ENCODE measurements at regions not wholly inside any gene's neighbourhood (a gene's known extent, or its start where the extent isn't known, plus 50 kb on each side); places are given as distances from the start of the nearest gene placed in this dataset.

DNA sequence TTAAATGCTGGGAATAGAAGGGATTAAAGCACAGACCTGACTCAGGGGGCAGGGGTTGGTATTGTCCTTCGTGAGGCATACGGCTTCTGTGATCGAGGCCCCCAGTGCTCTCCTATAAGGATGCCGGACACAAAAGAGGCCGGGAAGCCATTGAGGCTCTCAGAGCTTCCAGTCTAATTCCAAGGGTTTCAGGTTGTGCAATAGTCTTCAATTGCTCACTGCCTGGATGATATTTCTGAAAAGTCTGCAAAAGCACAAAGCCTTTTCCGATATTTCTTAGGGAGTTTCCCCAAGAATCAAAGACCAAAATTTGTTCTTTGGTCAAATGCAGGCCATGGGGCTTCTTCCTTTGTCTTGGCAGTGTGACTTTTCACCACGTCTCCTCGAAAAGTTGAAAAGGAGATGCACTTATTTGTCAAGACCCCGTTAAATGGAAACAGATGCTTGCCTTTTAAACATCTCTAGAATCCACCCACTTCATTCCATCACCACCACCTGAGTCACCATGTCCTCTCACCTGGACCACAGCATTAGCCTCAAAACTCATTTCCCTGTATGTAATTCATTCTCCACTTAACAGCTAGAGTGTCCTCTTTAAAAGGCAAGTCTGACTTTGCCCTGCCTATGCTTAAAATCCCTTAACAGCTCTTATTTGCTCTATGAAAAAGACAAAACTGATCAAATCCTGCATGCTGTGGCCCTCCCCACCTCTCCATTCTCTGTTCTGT is 134.8 kb upstream of the NAMPT start:
- no peak for DNase-seq (ENCODE audit: low spot score)

DNA sequence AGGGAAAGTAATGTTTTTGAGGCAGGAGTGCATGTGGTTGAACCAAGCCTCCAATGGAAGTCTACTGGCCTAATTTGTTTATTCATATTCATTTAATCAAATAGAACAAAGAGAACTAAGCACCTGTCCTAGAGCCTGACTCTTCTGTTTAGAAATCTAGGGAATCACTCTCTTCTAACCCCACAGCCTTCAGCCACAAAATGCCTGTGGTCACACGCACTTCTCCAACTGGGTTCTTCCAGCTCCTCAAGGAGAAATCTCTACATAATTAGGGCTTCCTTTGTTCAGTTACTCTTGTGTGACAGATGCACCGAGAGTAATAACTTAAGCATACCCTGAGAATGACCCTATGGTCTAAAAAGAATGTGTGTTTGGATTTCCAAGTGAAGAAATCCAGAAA is 133.7 kb upstream of the NAMPT start:
- no peak for DNase-seq (ENCODE audit: low spot score)

DNA sequence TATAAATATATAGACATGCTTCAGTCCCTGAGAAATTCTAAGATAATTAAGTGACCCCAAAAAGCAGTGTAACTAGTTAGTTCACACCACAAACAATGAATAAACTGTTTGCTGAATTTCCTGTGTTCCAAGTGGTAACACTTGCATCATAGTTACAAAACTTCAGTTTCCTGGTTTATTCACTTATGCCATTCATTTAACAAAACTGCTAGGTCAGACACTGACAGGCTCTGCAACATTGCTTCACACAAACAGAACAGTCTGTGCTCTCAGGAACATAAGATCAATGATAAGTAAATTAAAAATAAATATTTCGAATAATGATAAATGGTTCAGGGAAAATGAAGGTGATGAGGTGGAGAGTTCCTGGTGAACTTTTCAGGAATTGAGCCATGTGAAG is 133.3 kb upstream of the NAMPT start:
- DNase-seq (ENCODE audit: low spot score) = no peak

DNA sequence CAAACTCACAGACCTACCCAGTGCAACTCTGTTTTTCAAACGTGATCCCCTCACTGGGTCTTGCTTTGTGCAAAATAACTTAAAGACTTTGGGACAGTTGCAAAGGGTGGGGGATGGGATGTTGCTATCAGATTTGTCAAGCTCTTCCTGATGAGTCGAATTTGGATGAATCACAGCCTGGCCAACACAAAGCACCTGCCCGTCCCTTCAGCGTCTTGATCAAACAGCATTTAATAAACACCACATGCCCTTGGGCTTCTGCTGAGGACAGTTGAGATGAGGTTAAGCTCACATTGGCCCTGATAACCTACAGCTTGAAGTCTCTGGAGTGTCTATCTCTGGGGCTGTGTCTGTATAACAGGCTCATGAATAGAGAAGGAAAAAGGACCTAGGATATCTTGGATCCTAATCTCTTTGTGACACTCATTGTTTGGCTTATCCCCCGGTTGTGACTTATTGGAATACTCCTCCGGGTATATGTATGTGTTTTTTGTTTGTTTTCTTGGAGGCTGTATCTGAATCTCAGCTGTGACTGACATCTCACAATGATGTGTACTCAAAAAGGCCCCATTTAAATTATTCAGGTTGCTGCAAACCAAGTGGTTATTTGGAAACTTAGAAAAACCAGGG is 132.6 kb upstream of the NAMPT start:
- DNase-seq (ENCODE audit: low spot score) = no peak

DNA sequence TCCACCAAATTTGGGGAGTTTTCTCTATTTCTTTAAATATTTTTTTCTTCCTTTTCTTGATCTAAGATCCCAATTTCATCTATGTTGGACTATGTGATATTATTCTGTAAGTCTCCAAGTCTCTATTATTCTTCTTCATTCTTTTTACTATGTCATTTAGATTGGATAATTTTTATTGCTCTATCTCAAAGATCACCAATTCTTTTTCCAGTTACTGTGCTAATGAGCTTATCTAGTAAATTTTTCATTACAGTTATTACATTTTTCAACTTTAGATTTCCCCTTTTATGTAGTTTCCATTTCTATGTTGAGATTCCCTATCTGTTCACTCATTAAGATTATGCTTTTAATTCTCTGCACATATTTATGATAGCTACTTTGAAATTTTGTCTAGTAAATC is 131.6 kb upstream of the NAMPT start:
- no peak for DNase-seq (ENCODE audit: low spot score)

DNA sequence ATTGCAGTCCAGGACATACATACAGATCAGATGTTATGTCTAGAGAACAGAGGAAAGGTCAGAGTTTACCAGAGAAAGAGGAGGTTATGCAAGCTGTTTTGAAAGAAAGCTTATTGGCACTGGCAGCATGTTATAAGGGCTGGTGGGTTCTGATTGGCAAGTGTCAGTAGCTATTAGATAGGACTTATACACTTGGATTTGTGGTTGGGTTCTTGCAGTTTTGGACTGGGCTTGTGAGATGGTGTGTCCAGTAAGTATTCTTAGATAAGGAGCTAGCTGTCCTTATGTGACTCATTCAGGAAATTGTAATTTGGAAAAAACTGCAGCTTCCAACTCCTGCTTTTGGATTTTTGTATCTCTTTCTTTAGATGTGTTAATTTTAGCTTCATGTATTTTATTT is 130.7 kb upstream of the NAMPT start:
- no peak for DNase-seq (ENCODE audit: low spot score)

DNA sequence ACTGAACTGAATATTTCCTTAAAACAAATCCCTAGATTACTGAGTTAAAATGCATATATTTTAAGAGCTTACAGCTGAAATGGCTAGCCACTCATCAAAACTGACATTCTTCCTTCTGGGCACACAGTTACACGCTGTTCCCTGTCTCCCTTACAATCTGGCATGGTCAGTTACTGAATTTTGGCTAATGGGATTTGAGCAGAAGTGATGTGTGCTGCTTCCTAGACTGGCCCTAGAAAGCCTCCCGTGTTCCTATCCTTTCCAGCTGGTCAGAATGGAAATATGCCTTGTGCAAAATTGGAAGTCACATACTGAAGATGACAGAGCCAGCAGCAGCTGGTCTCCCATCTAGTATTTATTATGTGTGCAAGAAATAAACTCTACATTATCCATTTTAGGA is 128.7 kb upstream of the NAMPT start:
- no peak for DNase-seq (ENCODE audit: low spot score)

DNA sequence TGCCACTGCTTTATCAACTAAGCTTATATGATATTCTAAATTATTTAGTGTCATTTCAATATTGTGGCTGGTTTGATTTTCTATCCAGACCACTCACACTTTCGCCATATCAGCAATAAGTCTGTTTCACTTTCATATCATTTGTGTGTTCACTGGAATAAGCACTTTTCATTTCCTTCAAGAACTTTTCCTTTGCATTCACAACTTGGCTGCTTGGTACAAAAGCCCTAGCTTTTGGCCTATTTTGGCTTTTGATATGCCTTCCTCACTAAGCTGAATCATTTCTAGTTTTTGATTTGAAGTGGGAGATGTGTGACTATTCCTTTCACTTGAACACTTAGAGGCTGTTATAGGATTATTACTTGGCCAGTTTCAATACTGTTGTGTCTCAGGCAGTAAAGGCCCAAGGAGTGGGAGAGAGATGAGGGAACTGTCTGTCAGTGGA is 120.9 kb upstream of the NAMPT start:
- DNase-seq (ENCODE audit: low spot score) = no peak

DNA sequence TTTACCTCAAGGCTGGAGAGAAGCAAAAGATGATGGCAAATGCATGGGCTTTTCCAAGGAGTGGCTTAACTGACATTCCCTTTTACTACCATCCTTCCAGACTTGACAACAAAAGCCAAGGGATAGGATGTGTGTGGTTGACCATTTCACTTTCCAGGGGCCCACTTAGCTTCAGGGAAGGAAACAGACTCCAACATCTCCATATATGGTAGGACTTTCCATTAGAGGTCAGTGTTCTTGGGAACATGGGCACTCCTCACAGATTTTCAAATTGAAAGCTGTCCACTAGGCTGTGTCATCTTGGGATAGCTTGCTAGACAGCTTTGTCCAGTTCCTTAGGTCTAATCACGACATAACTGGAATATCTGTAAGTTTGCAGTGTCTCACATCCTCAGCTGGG is 118.1 kb upstream of the NAMPT start:
- no peak for DNase-seq (ENCODE audit: low spot score)

DNA sequence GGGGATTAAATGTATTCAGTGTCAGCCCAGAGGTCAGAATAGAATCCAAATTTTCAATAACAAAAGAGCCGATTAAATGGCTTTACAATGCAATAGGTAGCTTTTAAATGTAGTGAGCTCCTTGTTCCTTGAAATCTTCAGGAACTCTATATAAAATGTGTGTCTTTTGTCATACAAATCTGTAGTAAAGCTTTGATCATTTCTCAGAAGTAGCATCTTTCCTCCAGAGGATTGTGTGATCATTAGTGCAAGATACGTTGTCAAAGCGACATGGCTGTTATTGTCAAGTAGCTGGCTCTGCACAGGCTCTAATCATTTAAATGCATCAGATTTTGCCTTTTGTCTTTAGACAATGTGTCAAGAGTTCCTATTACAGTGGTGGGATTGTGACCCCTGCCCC is 116.1 kb upstream of the NAMPT start:
- no peak for DNase-seq (ENCODE audit: low spot score)

DNA sequence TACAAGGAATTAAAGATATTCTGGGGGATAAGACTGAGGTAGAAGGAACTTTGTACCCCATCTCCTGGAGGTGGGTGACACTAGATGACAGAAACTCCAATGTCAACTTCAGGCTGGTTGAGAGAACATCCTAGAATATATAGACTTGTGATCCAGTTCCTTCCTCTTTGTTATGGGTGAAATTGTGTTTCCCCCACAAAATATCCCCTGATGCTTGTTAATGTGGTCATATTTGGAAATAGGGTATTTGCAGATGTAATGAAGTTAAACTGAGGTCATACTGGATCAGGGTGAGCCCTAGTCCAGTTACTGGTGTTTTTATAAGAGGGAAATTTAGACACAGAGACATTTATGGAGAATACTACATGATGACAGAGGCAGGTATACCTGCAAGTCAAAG is 114.0 kb upstream of the NAMPT start:
- no peak for DNase-seq (ENCODE audit: low spot score)

DNA sequence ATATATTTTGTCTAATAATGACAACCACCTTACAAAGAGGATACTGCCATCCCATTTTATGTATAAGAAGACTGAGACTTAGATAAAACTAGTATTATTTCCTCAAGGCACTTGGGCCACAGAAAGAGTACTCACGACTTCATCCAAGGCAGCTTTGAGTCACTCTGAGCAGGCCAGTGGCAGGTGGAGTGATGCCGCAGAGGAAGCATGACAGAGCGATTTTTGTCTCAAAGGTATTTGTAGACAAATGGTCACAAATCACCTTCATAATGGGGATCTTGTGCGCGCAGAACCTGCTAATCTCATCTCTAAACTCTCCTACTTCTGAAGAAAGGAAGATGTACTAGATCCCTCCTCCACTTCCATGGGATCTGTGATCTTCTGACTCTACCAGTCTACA is 113.2 kb upstream of the NAMPT start:
- DNase-seq (ENCODE audit: low spot score) = no peak

DNA sequence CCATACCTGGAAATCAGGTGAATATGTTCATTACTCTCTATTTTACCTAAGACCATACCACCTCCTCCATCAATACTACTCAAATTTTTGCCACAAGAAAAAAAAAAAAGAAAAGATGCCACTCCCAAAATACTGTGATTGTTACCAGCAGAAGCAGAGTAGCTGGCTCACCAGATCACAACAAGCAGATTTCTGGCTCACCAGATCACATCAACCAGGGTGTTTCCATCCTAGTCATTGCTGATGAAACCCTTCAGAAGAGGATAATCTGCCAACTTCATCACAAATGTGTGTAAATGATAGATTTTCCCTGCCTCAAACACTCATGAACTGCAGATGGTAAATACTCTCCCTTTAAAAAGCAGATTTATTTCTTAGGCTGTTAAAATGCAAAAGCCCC is 109.7 kb upstream of the NAMPT start:
- no peak for DNase-seq (ENCODE audit: low spot score)

DNA sequence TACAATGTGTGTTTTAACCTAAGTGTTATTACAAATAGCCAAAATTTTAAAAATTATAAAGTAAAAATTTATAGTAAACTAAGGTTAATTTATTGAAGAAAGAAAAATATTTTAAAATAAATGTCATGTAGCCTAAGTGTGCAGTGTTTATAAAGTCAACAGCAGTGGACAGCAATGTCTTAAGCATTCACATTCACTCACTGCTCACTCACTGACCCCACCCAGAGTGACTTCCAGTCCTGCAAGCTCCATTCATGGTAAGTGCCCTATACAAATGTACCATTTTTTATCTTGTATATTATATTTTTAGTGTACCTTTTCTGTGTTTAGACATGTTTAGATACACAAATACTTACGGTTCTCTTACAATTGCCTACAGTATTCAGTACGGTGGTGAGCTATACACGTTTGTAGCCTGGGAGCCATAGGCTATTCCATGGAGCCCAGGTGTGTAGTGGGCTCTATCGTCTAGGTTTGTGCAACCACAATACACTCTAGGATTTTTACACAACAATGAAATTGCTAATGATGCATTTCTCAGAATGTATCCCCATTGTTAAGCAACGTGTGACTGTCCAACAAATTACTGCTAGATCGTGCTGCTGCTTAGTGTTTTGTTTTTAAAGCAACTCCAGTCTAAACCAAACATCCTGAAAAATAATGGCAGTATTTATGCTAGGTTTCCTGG is 108.9 kb upstream of the NAMPT start:
- no peak for DNase-seq (ENCODE audit: low spot score)

DNA sequence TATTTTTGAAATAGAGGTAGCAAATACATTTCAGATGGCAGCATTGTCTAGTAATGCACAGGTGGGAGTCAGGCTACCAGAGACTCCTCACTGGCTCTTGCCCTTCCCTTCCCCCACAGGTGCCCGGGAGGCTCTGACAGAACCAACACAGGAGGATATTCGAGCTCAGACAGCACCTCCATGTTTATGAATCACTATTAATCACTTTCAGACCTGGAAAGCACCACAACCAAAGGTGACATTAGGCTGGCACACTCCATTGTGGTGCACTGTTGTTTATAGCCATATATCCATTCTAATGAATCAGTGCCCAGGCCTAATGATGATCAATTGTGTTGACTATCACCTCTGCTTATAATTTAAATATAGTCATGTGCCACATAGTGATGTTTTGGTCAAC is 107.8 kb upstream of the NAMPT start:
- no peak for DNase-seq (ENCODE audit: low spot score)

DNA sequence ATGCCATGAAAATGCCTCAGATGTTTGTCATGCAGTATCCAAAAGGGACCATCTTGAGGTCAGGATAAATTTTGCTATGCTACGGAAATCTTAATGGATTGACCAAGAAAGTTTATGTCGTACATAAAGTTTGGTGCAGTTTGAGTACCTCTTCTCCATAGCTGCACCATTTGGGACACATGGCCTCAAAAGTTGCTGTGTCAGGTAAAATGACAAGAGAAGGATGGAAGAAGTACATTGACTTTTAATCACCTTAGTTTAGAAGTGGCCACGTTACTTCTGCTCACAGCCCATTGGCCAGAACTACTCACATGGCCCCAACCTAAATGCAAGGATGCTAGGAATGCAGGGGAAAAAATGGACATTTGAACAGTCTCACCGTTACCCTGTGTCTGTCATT is 107.4 kb upstream of the NAMPT start:
- no peak for DNase-seq (ENCODE audit: low spot score)

DNA sequence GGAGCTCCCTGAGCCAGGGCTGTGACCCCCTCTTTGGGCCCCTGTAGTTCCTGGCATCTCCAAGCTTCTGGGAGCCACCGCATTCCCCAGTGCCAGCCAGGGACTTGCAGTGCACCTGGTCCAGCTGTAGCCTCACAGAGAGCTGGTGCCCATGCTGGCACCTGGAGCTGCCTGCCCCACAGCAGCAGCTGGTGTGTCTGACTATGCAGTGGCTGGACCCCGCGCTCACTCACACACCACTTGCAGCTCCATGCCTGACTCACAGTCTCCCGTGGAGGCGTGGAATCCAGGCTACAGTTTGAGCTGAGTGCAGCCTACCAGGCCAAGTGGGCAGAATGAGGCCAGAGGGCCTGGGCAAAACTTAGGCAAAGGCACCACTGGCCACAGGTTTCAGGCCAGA is 102.2 kb upstream of the NAMPT start:
- no peak for DNase-seq (ENCODE audit: low spot score)

DNA sequence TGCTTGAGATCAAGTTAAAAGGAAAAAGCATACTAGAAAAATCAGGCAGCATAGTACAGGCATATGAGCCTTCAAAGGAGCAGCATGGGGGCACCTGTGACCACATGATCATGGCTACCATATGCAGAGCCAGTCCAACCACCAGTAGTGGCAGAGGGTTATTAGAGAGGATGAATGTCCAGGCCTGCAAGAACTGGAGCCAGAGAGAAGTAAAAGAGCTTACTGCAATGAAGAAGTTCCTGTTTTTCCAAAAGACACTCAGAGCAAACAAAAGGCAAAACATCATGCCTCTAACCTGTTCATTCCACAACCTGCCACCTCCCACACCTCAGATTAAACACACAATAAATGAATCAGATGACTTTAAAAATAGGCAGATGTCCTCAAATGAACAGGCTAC is 99.6 kb upstream of the NAMPT start:
- DNase-seq (ENCODE audit: low spot score) = no peak

DNA sequence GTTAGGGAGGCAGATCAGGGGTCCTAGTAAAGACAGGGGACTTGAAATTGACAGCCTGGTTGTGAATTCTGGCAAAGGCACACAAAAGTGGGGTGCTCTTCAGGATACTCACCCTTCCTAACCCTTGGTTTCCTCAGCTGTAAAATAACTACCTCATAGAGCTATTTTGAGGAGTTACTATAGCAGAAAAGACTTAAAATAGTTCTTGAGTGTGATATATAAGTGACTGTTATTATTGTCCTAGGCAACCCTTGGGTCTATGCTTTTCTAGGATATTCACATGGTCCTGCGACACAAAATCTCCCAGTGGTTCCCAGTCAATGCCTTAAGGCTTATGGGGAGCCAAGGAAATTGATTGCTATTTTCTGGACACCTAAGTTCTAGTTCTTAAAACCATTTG is 98.1 kb upstream of the NAMPT start:
- DNase-seq (ENCODE audit: low spot score) = no peak

DNA sequence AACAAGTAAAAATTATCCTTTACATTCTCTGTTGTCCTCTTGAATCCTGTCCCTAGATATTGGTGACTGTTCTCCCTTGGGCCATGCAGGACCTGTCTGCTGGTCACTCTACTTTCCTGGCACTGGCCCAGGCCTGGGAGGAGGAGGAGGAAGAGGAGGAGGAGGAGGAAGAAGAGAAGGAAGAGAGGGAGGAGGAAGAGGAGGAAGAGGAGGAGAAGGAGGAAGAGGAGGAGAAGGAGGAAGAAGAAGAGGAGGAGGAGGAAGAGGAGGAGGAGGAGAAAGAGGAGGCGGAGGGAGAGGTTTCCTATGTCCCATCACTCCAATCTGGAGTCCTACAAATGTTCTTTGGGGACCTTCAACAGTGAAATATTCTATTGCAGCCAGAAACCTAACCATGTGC is 97.3 kb upstream of the NAMPT start:
- no peak for DNase-seq (ENCODE audit: low spot score)

DNA sequence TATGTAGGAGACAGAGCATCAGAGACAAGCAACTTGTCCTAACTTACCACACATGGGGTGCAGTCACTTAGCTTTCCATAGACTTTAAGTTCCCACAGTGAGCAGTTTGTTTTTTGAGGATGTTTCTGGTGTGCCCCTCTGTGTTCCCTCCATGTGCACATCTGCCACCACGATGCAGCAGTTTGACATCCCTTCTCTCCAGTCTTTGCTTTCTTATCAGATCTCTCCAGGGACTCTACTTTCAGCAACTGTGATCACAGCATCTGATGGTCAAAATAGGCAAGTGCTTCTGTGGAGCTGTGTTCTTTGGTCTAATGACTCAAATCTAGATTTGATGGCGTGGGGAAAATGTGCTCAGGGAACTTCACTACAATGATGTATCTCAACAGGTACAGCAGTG is 96.5 kb upstream of the NAMPT start:
- no peak for DNase-seq (ENCODE audit: low spot score)

DNA sequence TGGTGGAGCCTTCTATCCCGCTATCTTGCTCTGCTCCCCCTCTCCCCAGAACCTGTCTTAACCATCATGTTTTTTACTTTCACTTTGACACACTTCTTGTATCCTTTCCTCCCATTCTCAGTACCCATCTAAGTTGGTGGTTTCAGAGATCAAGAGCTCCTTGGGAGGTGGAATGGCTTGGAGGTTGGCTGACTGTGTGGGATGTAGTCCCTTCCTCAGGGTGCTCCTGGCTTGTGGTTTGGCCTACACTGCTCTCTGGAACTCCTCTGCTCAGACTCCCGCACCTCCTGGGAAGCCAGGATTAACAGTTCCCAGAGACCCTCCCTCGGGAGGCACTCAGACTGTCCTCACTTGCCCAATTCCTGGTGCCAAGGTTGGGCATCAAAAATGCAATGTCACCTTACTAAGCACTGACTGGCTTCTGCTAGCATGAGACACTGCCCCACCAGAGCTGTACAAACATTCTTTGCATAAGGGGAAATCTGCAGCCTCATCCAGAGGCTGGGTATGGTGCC is 93.1 kb upstream of the NAMPT start:
- no peak for DNase-seq (ENCODE audit: low spot score)

DNA sequence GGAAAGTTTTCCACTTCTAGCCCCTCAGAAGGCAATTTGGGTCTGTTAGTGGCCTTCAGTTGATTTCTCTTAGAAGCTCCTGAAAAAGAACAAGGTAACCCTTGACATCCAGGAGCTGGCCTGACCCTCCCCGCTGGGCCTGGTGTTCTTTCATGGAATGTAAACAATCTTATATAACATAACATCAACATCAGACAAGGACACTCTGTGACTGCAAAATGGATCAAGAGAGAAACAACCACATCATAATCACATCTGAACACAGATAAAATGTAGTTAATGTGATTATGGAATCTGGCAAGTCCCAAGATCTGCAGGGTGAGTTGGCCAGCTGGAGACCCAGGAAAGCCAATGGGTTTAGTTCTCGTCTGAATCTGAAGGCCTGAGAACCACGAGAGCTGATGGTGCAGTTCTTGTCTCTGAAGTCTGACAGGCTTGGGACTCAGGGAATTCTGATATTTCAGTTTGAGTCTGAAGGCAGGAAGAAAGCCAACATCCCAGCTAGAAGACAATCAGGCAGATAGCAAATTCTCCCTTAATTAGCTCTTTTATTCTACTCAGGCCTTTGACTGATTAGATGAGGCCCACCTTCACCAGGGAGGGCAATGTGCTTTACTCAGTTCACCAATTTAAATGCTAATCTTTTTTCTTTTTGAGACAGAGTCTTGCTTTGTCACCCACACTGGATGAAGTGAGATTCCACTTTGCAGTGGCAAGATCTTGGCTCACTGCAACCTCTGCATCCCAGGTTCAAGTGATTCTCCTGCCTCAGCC is 91.4 kb upstream of the NAMPT start:
- DNase-seq (ENCODE audit: low spot score) = no peak

All from Ammon's horn (tissue), 1 donor.